SK-N-SH (cell line): ENCODE measurements at regions not wholly inside any gene's neighbourhood (a gene's known extent, or its start where the extent isn't known, plus 50 kb on each side); places are given as distances from the start of the nearest gene placed in this dataset.

ENCODE experiments used
- CTCF ChIA-PET: fragments of 300-600, 350-600 bp; formaldehyde crosslinking; extraction: SDS; loops from one replicate; lab custom pipeline; 2021; lab: Yijun Ruan, JAX
- POLR2A ChIA-PET: fragments of 350-600 bp; sonication (Branson Sonifier 250); formaldehyde crosslinking; extraction: SDS; loops from one replicate; lab custom pipeline; 2020; ENCODE audit warnings: antibody characterized with exemption, inconsistent platforms; lab: Yijun Ruan, JAX
- DNase-seq: peaks from one replicate; pipeline ENCODE4 v3.0.0; 2012
- H2AFZ ChIP-seq: fragments of 200-600 bp; sonication (generic); 2 replicates; pipeline ENCODE4 v1.8.1; 2016; ENCODE audit warnings: antibody characterized with exemption, mild to moderate bottlenecking, low read depth
- H3F3A ChIP-seq: fragments of 200-600 bp; sonication (generic); replicated peaks from 2 replicates; pipeline ENCODE3; 2016; ENCODE audit warnings: antibody characterized with exemption, mild to moderate bottlenecking; ENCODE audit not compliant: insufficient read depth
- H3K27ac ChIP-seq, 2 experiments: fragments of 200-500 bp in 1 of 2; fragments of 200-600 bp in 1 of 2; sonication (Bioruptor generic) in 1 of 2; sonication (generic), shearing (Covaris generic) in 1 of 2; 2 replicates each; pipeline versions ENCODE4 v1.5.1 to v1.6.1; 2014 to 2016; ENCODE audit warnings: low read depth in 2 of 2, inconsistent platforms in 1 of 2, low read length in 1 of 2, mild to moderate bottlenecking in 1 of 2, mixed read lengths in 1 of 2
- H3K27me3 ChIP-seq: fragments of 200-600 bp; sonication (generic), shearing (Covaris generic); 2 replicates; pipeline ENCODE4 v1.6.1; 2016; ENCODE audit warnings: mixed run types; ENCODE audit not compliant: insufficient read depth
- H3K36me3 ChIP-seq, 2 experiments: fragments of 200-500 bp in 1 of 2; fragments of 200-600 bp in 1 of 2; sonication (Bioruptor generic) in 1 of 2; sonication (generic) in 1 of 2; replicated peaks in 1 of 2; 2 replicates each; pipeline versions ENCODE3 to v1.5.1; 2014 to 2016; ENCODE audit warnings: low read length in 1 of 2, mild to moderate bottlenecking in 1 of 2; ENCODE audit not compliant: insufficient read depth in 2 of 2, control insufficient read depth in 1 of 2
- H3K4me1 ChIP-seq, 2 experiments: fragments of 200-500 bp in 1 of 2; fragments of 200-600 bp in 1 of 2; sonication (Bioruptor generic) in 1 of 2; sonication (generic), shearing (Covaris generic) in 1 of 2; 2 replicates each; pipeline versions ENCODE4 v1.5.1 to v1.6.1; 2014 to 2016; ENCODE audit warnings: low read depth in 1 of 2, low read length in 1 of 2, mixed run types in 1 of 2; ENCODE audit not compliant: insufficient read depth in 2 of 2, control insufficient read depth in 1 of 2
- H3K4me2 ChIP-seq: fragments of 200-600 bp; sonication (generic), shearing (Covaris generic); 2 replicates; pipeline ENCODE4 v1.6.1; 2017; ENCODE audit warnings: mixed run types
- H3K4me3 ChIP-seq, 2 experiments: fragments of 200-500 bp in 1 of 2; fragments of 200-600 bp in 1 of 2; sonication (Bioruptor generic) in 1 of 2; sonication (generic), shearing (Covaris generic) in 1 of 2; 2 replicates each; pipeline versions ENCODE4 v1.5.1 to v1.8.1; 2014 to 2016; ENCODE audit warnings: low read depth in 2 of 2, inconsistent platforms in 1 of 2, low read length in 1 of 2, mild to moderate bottlenecking in 1 of 2, mixed read lengths in 1 of 2, moderate library complexity in 1 of 2
- H3K79me2 ChIP-seq: fragments of 200-600 bp; sonication (generic); 2 replicates; pipeline ENCODE4 v1.8.1; 2017; ENCODE audit warnings: mild to moderate bottlenecking; ENCODE audit not compliant: insufficient read depth
- H3K9ac ChIP-seq: fragments of 200-600 bp; sonication (generic); 2 replicates; pipeline ENCODE4 v1.6.1; 2017; ENCODE audit warnings: mixed run types
- H3K9me2 ChIP-seq: fragments of 200-600 bp; sonication (generic); 2 replicates; pipeline ENCODE4 v1.6.1; 2017; ENCODE audit warnings: mixed run types
- H3K9me3 ChIP-seq: fragments of 200-600 bp; sonication (generic); 2 replicates; pipeline ENCODE4 v1.6.1; 2017; ENCODE audit warnings: mixed run types, mild to moderate bottlenecking, moderate library complexity
- H4K20me1 ChIP-seq: fragments of 200-600 bp; sonication (generic); 2 replicates; pipeline ENCODE4 v1.6.1; 2017; ENCODE audit warnings: mild to moderate bottlenecking, mixed run types; ENCODE audit not compliant: insufficient read depth
- CHD2 ChIP-seq: fragments of 150-350 bp; IDR thresholded peaks from 2 replicates; pipeline ENCODE4 v1.6.1; 2018; ENCODE audit warnings: low read length; ENCODE audit not compliant: partially characterized antibody
- EP300 ChIP-seq, 2 experiments: IDR thresholded peaks; 2 replicates each; pipeline versions ENCODE4 v1.4.0 to v1.6.1; 2012; ENCODE audit warnings: borderline replicate concordance in 1 of 2, low read depth in 1 of 2, low read length in 1 of 2
- FOSL2 ChIP-seq: IDR thresholded peaks from 2 replicates; pipeline ENCODE4 v1.4.0; 2012; ENCODE audit warnings: low read depth, mild to moderate bottlenecking, moderate library complexity, borderline replicate concordance
- FOXJ3 ChIP-seq: sonication (generic); formaldehyde crosslinking; IDR thresholded peaks from 2 replicates; pipeline ENCODE4 v1.5.1; 2020; ENCODE audit warnings: mild to moderate bottlenecking, missing genetic modification reagents
- GABPA ChIP-seq: IDR thresholded peaks from 2 replicates; pipeline ENCODE4 v1.4.0; 2012; ENCODE audit warnings: low read depth, mild to moderate bottlenecking
- JUND ChIP-seq: IDR thresholded peaks from 2 replicates; pipeline ENCODE4 v1.4.0; 2012
- MAX ChIP-seq: IDR thresholded peaks from 2 replicates; pipeline ENCODE4 v1.4.0; 2012; ENCODE audit warnings: low read depth
- MXI1 ChIP-seq: IDR thresholded peaks from 2 replicates; pipeline ENCODE4 v1.6.1; 2012; ENCODE audit warnings: mild to moderate bottlenecking, low read depth, low read length, improper control_type of control experiment
- NRF1 ChIP-seq: IDR thresholded peaks from 2 replicates; pipeline ENCODE4 v1.6.1; 2012; ENCODE audit warnings: low read depth, mild to moderate bottlenecking, low read length
- PBX3 ChIP-seq: IDR thresholded peaks from 2 replicates; pipeline ENCODE4; 2012
- POLR2AphosphoS5 ChIP-seq: IDR thresholded peaks from 2 replicates; pipeline ENCODE4 v1.6.1; 2012; ENCODE audit warnings: low read depth, low read length
- RFX5 ChIP-seq: IDR thresholded peaks from 2 replicates; pipeline ENCODE4 v1.6.1; 2012; ENCODE audit warnings: mild to moderate bottlenecking, improper control_type of control experiment, low read length
- SIN3A ChIP-seq: IDR thresholded peaks from 2 replicates; pipeline ENCODE4 v1.6.1; 2012; ENCODE audit warnings: low read depth, mild to moderate bottlenecking, low read length, moderate library complexity, borderline replicate concordance
- TAF1 ChIP-seq: IDR thresholded peaks from 2 replicates; pipeline ENCODE4 v1.6.1; 2012; ENCODE audit warnings: low read depth, mild to moderate bottlenecking, low read length, moderate library complexity, borderline replicate concordance
- USF1 ChIP-seq: IDR thresholded peaks from 2 replicates; pipeline ENCODE4 v1.4.0; 2012; ENCODE audit warnings: low read depth, borderline replicate concordance
- USF2 ChIP-seq: fragments of 150-350 bp; IDR thresholded peaks from 2 replicates; pipeline ENCODE4 v1.6.1; 2017; ENCODE audit warnings: antibody characterized with exemption, low read length, low read depth, borderline replicate concordance
- YY1 ChIP-seq: IDR thresholded peaks from 2 replicates; pipeline ENCODE4 v1.4.0; 2012; ENCODE audit warnings: low read depth, mild to moderate bottlenecking
- ZBTB33 ChIP-seq: IDR thresholded peaks from 2 replicates; pipeline ENCODE4 v1.4.0; 2012; ENCODE audit warnings: low read depth, borderline replicate concordance
- WGBS: methylation state at CpG from one replicate; pipeline ENCODE4 v1.1.6; 2017; ENCODE audit warnings: low lambda C conversion rate; 5-methylcytosine and 5-hydroxymethylcytosine counted together

GRCh38 chr4:54169176-54169575 lies 59.9 kb upstream of the PDGFRA start:
- Histone ChIP-seq H3K79me2 (no peaks in the 10 kb centered on the region), H3K4me2 (no peak overlapping the region), H3K27ac (no peak overlapping the region), H3K36me3 (no peaks in the 10 kb centered on the region), H3K4me3 (no peak overlapping the region), H2AFZ (no peak overlapping the region), H3K27me3 (no peaks in the 10 kb centered on the region), H3F3A (peaks cover 29% of the 10 kb centered on the region), H3K9me3 (no peaks in the 10 kb centered on the region), H3K9me2 (no peaks in the 10 kb centered on the region), H4K20me1 (no peaks in the 10 kb centered on the region)
- WGBS, result 77% methylated on average over 2 of the region's 2 CpGs
- POLR2A ChIA-PET, result no interaction called here
- CTCF ChIA-PET, result no interaction called here
- TF ChIP-seq MAX (no peak), YY1 (no peak), GABPA (no peak), NRF1 (no peak), MXI1 (no peak), POLR2AphosphoS5 (no peak)
- TF ChIP-seq, all 33 proteins: peak for 0
- H3K4me1 ChIP-seq, result no peaks in the 10 kb centered on the region; a peak in 2 of 4 replicates
- no peak overlapping the region for H3K9ac ChIP-seq
- no peak for DNase-seq

- POLR2A ChIA-PET, result no interaction called here
- H3K79me2 ChIP-seq, result no peaks in the 10 kb centered on the region
- WGBS, result 95% methylated on average over 4 of the region's 4 CpGs
- no peaks in the 10 kb centered on the region for H3K4me1 ChIP-seq
- H3F3A ChIP-seq, result peaks cover 4% of the 10 kb centered on the region
- DNase-seq, result no peak
- H3K4me2 ChIP-seq, result no peak overlapping the region
- no peaks in the 10 kb centered on the region for H4K20me1 ChIP-seq
- H3K27ac ChIP-seq, result no peak overlapping the region
- TF ChIP-seq FOXJ3 (CRISPR knock-in tag) (no peak), RFX5 (no peak), SIN3A (no peak), USF2 (no peak), ZBTB33 (no peak), JUND (no peak), USF1 (no peak), CHD2 (no peak), FOSL2 (no peak), TAF1 (no peak), MXI1 (no peak), PBX3 (no peak), EP300 (IDR thresholded peaks at IDR 0.05; ENCODE audit: borderline replicate concordance in 1 of 2, low read depth in 1 of 2, low read length in 1 of 2) (no peak), GABPA (no peak)
- TF ChIP-seq, all 33 proteins: peak for 0
- CTCF ChIA-PET, result no interaction called here
- Histone ChIP-seq H3K9me3 (no peaks in the 10 kb centered on the region), H3K36me3 (no peaks in the 10 kb centered on the region), H2AFZ (no peak overlapping the region), H3K9me2 (no peaks in the 10 kb centered on the region), H3K9ac (no peak overlapping the region), H3K27me3 (no peaks in the 10 kb centered on the region), H3K4me3 (no peak overlapping the region)
These were observed 56.9 kb upstream of the PDGFRA start for GRCh38 chr4:54172156-54172555.
